ENCODE measurements at regions not wholly inside any gene's neighbourhood (a gene's known extent, or its start where the extent isn't known, plus 50 kb on each side); places are given as distances from the start of the nearest gene placed in this dataset.

DNA sequence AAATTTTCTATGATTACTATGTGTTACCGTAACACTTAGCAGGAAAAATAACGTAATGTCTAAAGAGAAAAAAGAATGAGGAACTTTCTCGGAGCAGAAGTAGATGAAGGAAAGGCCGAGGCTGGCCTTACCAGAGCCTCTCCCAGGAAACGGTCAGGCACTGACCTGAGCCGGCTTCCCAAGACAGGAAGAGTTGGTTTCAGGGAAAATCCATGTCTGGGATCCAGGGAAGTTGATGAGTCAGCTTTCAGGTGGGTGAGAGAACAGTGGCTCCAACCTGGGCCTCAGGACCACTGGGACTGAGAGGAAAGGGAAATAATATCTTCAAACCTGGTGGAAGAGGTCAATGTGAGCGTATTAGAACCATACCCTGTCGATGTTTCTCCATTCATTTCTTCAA lies 93.3 kb upstream of the UBL3 start:
- TF ChIP-seq, protein P1, sequence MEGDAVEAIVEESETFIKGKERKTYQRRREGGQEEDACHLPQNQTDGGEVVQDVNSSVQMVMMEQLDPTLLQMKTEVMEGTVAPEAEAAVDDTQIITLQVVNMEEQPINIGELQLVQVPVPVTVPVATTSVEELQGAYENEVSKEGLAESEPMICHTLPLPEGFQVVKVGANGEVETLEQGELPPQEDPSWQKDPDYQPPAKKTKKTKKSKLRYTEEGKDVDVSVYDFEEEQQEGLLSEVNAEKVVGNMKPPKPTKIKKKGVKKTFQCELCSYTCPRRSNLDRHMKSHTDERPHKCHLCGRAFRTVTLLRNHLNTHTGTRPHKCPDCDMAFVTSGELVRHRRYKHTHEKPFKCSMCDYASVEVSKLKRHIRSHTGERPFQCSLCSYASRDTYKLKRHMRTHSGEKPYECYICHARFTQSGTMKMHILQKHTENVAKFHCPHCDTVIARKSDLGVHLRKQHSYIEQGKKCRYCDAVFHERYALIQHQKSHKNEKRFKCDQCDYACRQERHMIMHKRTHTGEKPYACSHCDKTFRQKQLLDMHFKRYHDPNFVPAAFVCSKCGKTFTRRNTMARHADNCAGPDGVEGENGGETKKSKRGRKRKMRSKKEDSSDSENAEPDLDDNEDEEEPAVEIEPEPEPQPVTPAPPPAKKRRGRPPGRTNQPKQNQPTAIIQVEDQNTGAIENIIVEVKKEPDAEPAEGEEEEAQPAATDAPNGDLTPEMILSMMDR (IDR thresholded peaks at IDR 0.05) = no peak
- no peak for TF ChIP-seq EP300 (IDR thresholded peaks at IDR 0.05; ENCODE audit: borderline replicate concordance in 1 of 2, low read depth in 1 of 2, low read length in 1 of 2)
- TF ChIP-seq POLR2AphosphoS5 (IDR thresholded peaks at IDR 0.05; ENCODE audit: low read depth, low read length) = no peak
- TF ChIP-seq, protein P2, sequence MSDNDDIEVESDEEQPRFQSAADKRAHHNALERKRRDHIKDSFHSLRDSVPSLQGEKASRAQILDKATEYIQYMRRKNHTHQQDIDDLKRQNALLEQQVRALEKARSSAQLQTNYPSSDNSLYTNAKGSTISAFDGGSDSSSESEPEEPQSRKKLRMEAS (IDR thresholded peaks at IDR 0.05; ENCODE audit: low read depth) = no peak
- no peak for TF ChIP-seq YY1 (IDR thresholded peaks at IDR 0.05; ENCODE audit: low read depth)
- no peak for TF ChIP-seq FOXJ3 (CRISPR knock-in tag; IDR thresholded peaks at IDR 0.05)
- TF ChIP-seq RAD21 (IDR thresholded peaks at IDR 0.05; ENCODE audit: low read length) = no peak
- no peak for TF ChIP-seq SMC3 (IDR thresholded peaks at IDR 0.05; ENCODE audit: low read depth, low read length)
- TF ChIP-seq TAF1 (IDR thresholded peaks at IDR 0.05; ENCODE audit: borderline replicate concordance, low read depth, low read length) = no peak
- TF ChIP-seq, protein P3, sequence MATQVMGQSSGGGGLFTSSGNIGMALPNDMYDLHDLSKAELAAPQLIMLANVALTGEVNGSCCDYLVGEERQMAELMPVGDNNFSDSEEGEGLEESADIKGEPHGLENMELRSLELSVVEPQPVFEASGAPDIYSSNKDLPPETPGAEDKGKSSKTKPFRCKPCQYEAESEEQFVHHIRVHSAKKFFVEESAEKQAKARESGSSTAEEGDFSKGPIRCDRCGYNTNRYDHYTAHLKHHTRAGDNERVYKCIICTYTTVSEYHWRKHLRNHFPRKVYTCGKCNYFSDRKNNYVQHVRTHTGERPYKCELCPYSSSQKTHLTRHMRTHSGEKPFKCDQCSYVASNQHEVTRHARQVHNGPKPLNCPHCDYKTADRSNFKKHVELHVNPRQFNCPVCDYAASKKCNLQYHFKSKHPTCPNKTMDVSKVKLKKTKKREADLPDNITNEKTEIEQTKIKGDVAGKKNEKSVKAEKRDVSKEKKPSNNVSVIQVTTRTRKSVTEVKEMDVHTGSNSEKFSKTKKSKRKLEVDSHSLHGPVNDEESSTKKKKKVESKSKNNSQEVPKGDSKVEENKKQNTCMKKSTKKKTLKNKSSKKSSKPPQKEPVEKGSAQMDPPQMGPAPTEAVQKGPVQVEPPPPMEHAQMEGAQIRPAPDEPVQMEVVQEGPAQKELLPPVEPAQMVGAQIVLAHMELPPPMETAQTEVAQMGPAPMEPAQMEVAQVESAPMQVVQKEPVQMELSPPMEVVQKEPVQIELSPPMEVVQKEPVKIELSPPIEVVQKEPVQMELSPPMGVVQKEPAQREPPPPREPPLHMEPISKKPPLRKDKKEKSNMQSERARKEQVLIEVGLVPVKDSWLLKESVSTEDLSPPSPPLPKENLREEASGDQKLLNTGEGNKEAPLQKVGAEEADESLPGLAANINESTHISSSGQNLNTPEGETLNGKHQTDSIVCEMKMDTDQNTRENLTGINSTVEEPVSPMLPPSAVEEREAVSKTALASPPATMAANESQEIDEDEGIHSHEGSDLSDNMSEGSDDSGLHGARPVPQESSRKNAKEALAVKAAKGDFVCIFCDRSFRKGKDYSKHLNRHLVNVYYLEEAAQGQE (IDR thresholded peaks at IDR 0.05; ENCODE audit: low read depth, low read length) = no peak
- TF ChIP-seq JUND (IDR thresholded peaks at IDR 0.05) = no peak
- TF ChIP-seq, protein P4, sequence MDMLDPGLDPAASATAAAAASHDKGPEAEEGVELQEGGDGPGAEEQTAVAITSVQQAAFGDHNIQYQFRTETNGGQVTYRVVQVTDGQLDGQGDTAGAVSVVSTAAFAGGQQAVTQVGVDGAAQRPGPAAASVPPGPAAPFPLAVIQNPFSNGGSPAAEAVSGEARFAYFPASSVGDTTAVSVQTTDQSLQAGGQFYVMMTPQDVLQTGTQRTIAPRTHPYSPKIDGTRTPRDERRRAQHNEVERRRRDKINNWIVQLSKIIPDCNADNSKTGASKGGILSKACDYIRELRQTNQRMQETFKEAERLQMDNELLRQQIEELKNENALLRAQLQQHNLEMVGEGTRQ (IDR thresholded peaks at IDR 0.05; ENCODE audit: borderline replicate concordance, low read depth, low read length) = no peak
- TF ChIP-seq, protein P5, sequence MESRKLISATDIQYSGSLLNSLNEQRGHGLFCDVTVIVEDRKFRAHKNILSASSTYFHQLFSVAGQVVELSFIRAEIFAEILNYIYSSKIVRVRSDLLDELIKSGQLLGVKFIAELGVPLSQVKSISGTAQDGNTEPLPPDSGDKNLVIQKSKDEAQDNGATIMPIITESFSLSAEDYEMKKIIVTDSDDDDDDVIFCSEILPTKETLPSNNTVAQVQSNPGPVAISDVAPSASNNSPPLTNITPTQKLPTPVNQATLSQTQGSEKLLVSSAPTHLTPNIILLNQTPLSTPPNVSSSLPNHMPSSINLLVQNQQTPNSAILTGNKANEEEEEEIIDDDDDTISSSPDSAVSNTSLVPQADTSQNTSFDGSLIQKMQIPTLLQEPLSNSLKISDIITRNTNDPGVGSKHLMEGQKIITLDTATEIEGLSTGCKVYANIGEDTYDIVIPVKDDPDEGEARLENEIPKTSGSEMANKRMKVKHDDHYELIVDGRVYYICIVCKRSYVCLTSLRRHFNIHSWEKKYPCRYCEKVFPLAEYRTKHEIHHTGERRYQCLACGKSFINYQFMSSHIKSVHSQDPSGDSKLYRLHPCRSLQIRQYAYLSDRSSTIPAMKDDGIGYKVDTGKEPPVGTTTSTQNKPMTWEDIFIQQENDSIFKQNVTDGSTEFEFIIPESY (IDR thresholded peaks at IDR 0.05; ENCODE audit: borderline replicate concordance, low read depth) = no peak
- TF ChIP-seq TEAD4 (IDR thresholded peaks at IDR 0.05; ENCODE audit: borderline replicate concordance, insufficient read depth) = no peak

Data from SK-N-SH (cell line).